ENCODE measurements at regions not wholly inside any gene's neighbourhood (a gene's known extent, or its start where the extent isn't known, plus 50 kb on each side); places are given as distances from the start of the nearest gene placed in this dataset.

DNA sequence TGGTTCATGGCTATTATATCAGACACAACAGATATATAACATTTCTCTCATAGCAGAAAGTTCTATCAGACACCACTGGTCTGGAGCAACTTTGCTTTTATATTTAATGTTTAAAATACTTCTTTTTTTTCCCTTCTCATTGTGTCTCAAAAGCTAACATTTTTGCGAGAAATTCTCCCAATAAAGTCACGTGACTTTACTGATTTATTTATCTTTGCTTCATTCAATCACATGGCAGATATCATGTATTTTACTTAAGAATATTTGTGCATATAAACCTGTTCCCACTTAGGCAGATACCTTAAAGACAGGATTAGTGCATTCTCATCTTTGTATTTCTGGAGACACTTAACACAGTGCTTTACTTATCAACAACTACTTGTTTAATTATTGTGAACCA, 1093.1 kb upstream of the LRRN3 start:
- Histone ChIP-seq H3K9ac (ENCODE audit: low read depth, low read length) (no peak overlapping the region), H3K4me1 (ENCODE audit: insufficient read depth, low read length) (no peaks in the 10 kb centered on the region), H3K36me3 (ENCODE audit: insufficient read depth, low read length) (no peaks in the 10 kb centered on the region), H3K9me3 (ENCODE audit: control insufficient read depth, insufficient read depth, low read length) (no peaks in the 10 kb centered on the region)

- Histone ChIP-seq H3K4me1 (ENCODE audit: insufficient read depth, low read length) (no peaks in the 10 kb centered on the region), H3K9me3 (ENCODE audit: control insufficient read depth, insufficient read depth, low read length) (no peaks in the 10 kb centered on the region), H3K36me3 (ENCODE audit: insufficient read depth, low read length) (no peaks in the 10 kb centered on the region)
Observed at GRCh38 chr7:110001254-110001938, 1089.5 kb upstream of the LRRN3 start.

DNA sequence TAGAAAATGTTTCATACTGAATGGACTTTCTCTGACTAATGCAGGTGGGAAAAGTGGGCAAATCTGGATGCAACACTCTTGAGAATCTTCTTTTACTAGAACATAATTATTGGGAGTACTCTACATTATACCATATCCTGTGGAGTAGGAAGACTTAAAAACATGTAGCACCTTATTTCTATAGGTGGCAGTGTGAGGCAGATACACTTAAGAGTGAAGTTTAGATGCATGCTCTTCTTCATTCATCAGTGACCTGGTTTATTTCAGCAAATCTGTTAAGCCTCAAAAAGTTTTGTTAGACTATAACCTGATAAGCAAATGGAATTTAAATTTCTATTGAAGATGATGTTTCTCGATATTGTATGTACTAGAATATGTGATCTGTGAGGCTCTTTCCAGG, 1087.1 kb upstream of the LRRN3 start:
- no peaks in the 10 kb centered on the region for H3K36me3 ChIP-seq (ENCODE audit: insufficient read depth, low read length)
- H3K9me3 ChIP-seq (ENCODE audit: control insufficient read depth, insufficient read depth, low read length): no peaks in the 10 kb centered on the region
- H3K9ac ChIP-seq (ENCODE audit: low read depth, low read length): no peak overlapping the region
- H3K4me1 ChIP-seq (ENCODE audit: insufficient read depth, low read length): no peaks in the 10 kb centered on the region

More at GRCh38 chr7:110001254-110001938, 1089.5 kb upstream of the LRRN3 start:
- H3K9ac ChIP-seq (ENCODE audit: low read depth, low read length): no peak overlapping the region

DNA sequence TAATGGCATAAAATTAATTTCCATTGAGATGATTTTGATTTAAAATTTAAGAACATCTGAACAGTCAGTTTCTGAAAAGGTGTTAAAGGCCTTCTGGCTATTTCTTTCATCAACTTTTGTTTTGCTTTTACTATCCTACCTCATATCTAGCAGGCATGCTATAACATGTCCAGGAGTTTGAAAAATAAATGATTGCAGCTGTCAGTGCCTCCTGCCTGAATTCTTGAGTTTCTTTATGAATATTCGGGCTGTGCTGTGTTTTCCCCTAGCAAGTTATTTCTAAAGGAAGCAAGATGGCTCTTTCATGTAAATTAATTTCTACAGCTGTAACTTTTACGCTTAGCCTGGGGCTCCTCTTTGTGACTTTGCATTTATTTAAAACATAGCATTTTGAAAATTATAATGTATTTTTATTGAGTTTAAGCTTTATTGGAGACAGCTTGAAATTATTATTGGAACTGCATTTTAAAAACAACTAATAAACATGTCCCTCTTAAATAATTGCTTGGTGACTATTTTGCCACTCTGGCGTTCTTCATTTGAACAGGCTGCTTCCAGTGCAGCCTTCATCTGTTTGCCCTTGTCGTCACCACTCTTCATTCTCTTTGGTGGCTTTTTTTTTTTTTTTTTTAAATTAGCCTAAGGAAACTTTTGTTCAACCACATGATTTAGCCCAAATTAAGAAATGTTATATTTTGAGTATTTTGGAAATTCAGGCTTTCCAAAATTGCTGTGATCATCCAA, 1083.4 kb upstream of the LRRN3 start:
- H3K9me3 ChIP-seq (ENCODE audit: control insufficient read depth, insufficient read depth, low read length): no peaks in the 10 kb centered on the region
- no peaks in the 10 kb centered on the region for H3K36me3 ChIP-seq (ENCODE audit: insufficient read depth, low read length)
- no peak overlapping the region for H3K9ac ChIP-seq (ENCODE audit: low read depth, low read length)
- H3K4me1 ChIP-seq (ENCODE audit: insufficient read depth, low read length): no peaks in the 10 kb centered on the region

DNA sequence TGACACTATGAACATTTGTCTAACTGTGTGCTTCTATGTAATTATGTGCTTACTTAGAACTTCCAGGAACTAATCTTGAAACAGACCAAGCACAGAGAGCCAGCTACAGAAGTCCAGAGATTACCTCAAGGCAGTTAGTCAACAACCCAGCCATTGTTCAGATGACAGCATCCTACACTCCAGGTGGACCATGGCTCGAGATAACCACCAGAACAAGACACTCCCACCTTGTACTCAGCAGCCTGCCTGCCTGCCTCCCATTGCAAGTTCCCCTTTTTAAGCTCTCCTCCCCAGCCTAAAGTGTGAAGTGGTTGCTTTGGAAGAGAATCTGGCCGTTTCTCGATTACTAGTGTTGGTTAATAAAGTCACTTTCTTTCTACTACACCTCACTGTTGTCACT, 1080.6 kb upstream of the LRRN3 start:
- no peaks in the 10 kb centered on the region for H3K4me1 ChIP-seq (ENCODE audit: insufficient read depth, low read length)
- no peaks in the 10 kb centered on the region for H3K36me3 ChIP-seq (ENCODE audit: insufficient read depth, low read length)
- H3K9ac ChIP-seq (ENCODE audit: low read depth, low read length): no peak overlapping the region
- no peaks in the 10 kb centered on the region for H3K9me3 ChIP-seq (ENCODE audit: control insufficient read depth, insufficient read depth, low read length)

DNA sequence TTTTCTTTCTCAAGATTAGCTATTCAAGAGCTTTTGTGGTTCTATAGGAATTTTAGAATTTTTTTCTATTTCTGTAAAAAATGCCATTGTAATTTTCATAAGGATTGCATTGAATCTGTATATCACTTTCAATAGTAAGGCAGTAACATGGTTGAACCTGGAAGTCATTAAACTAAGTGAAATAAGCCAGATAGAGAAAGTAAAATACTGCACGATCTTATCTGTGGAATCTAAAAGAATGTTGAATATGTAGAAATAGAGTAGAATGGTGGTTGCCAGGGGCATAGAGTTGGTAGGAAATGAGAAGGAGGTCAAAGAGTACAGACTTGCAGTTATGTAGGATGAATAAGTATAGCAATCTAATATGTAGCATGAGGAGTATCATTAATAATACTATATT, 1073.5 kb upstream of the LRRN3 start:
- Histone ChIP-seq H3K4me1 (ENCODE audit: insufficient read depth, low read length) (no peaks in the 10 kb centered on the region), H3K36me3 (ENCODE audit: insufficient read depth, low read length) (no peaks in the 10 kb centered on the region)

DNA sequence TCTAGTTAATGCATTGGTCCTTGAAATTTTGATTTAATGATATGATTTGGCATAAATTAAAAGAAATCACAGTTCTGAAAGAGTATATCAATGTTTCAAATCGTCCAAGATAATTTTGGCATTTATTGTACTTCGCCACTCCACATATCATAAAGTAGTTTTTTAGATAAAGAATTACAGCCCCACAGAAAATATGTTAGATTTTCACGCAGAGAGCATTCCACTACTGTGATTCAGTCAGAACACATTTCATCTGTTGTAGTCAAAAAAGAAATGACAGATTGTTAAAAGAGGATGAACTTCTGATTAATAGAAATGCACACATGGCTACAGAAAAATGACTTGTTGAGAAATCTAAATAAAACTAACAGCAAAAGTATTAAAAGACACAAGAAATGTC, 1063.5 kb upstream of the LRRN3 start:
- H3K36me3 ChIP-seq (ENCODE audit: insufficient read depth, low read length): no peaks in the 10 kb centered on the region
- H3K4me1 ChIP-seq (ENCODE audit: insufficient read depth, low read length): no peaks in the 10 kb centered on the region
- no peak overlapping the region for H3K9ac ChIP-seq (ENCODE audit: low read depth, low read length)
- no peaks in the 10 kb centered on the region for H3K9me3 ChIP-seq (ENCODE audit: control insufficient read depth, insufficient read depth, low read length)

More for the DNA sequence above, 1073.5 kb upstream of the LRRN3 start:
- no peaks in the 10 kb centered on the region for H3K9me3 ChIP-seq (ENCODE audit: control insufficient read depth, insufficient read depth, low read length)
- no peak overlapping the region for H3K9ac ChIP-seq (ENCODE audit: low read depth, low read length)

GRCh38 chr7:110043519-110043918, 1047.4 kb upstream of the LRRN3 start:
- H3K9ac ChIP-seq (ENCODE audit: low read depth, low read length): no peak overlapping the region
- H3K36me3 ChIP-seq (ENCODE audit: insufficient read depth, low read length): no peaks in the 10 kb centered on the region
- no peaks in the 10 kb centered on the region for H3K4me1 ChIP-seq (ENCODE audit: insufficient read depth, low read length)
- H3K9me3 ChIP-seq (ENCODE audit: control insufficient read depth, insufficient read depth, low read length): no peaks in the 10 kb centered on the region

DNA sequence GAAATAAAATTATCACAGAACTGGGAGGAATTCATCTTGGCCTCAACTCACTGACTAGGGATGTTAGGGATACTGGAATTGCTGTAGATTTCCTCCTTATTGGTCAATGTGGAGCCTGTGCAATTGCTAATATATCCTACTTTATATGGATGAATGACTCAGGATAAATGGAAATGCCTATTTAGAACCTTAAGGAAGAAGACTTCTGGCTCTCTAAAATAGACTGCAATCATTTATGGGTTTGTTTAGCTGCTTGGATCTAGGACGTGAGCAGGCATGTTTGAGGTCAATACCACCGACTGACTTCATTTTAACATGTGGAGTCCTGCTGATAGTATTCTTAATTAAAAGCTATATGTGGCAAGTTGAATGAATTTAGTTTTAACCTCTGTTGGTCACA, 1040.1 kb upstream of the LRRN3 start:
- no peak overlapping the region for H3K9ac ChIP-seq (ENCODE audit: low read depth, low read length)
- no peaks in the 10 kb centered on the region for H3K9me3 ChIP-seq (ENCODE audit: control insufficient read depth, insufficient read depth, low read length)
- no peaks in the 10 kb centered on the region for H3K4me1 ChIP-seq (ENCODE audit: insufficient read depth, low read length)
- no peaks in the 10 kb centered on the region for H3K36me3 ChIP-seq (ENCODE audit: insufficient read depth, low read length)

- H3K9me3 ChIP-seq (ENCODE audit: control insufficient read depth, insufficient read depth, low read length): no peaks in the 10 kb centered on the region
- H3K4me1 ChIP-seq (ENCODE audit: insufficient read depth, low read length): no peaks in the 10 kb centered on the region
- H3K9ac ChIP-seq (ENCODE audit: low read depth, low read length): no peak overlapping the region
- no peaks in the 10 kb centered on the region for H3K36me3 ChIP-seq (ENCODE audit: insufficient read depth, low read length)
Observed at GRCh38 chr7:110051372-110051771, 1039.6 kb upstream of the LRRN3 start.

DNA sequence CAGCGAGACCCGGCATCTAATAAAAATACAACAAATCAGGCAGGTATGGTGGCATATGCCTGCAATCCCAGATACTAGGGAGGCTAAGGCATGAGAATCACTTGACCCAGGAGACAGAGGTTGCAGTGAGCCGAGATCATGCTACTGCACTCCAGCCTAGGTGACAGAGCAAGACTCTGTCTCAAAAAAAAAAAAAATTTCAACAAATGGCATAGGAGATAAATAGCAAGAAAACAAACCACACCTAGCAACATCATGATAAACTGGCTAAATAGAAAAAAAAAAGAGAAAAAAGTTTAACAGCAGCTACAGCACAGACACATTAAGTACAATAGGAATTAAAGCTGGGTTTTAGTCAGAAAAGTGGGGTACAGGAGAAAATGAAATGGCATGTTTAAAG, 1034.6 kb upstream of the LRRN3 start:
- H3K9me3 ChIP-seq (ENCODE audit: control insufficient read depth, insufficient read depth, low read length): no peaks in the 10 kb centered on the region
- no peaks in the 10 kb centered on the region for H3K36me3 ChIP-seq (ENCODE audit: insufficient read depth, low read length)
- H3K4me1 ChIP-seq (ENCODE audit: insufficient read depth, low read length): no peaks in the 10 kb centered on the region
- no peak overlapping the region for H3K9ac ChIP-seq (ENCODE audit: low read depth, low read length)

GRCh38 chr7:110058401-110058800, 1032.5 kb upstream of the LRRN3 start:
- H3K9me3 ChIP-seq (ENCODE audit: control insufficient read depth, insufficient read depth, low read length): no peaks in the 10 kb centered on the region
- H3K36me3 ChIP-seq (ENCODE audit: insufficient read depth, low read length): no peaks in the 10 kb centered on the region
- H3K9ac ChIP-seq (ENCODE audit: low read depth, low read length): no peak overlapping the region
- H3K4me1 ChIP-seq (ENCODE audit: insufficient read depth, low read length): no peaks in the 10 kb centered on the region

DNA sequence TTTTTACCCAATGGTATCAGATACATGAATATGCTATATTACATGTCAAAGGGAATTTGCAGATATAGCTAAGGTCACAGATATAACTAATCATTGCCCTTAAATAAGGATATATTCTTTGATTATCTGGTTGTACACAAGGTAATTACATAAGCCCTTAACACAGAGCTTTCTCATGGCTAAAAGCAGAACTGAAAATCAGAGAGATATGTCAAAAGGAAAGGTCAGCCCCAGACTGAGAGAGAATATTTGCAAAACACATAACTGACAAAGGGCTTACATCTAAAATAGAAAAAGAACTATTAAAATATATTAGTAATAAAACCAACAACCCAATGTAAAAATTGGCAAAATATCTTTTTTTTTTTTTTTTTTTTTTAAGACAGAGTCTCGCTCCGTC, 1029.5 kb upstream of the LRRN3 start:
- no peaks in the 10 kb centered on the region for H3K36me3 ChIP-seq (ENCODE audit: insufficient read depth, low read length)

GRCh38 chr7:110065121-110065520, 1025.8 kb upstream of the LRRN3 start:
- no peak overlapping the region for H3K9ac ChIP-seq (ENCODE audit: low read depth, low read length)
- H3K9me3 ChIP-seq (ENCODE audit: control insufficient read depth, insufficient read depth, low read length): no peaks in the 10 kb centered on the region
- H3K36me3 ChIP-seq (ENCODE audit: insufficient read depth, low read length): no peaks in the 10 kb centered on the region
- no peaks in the 10 kb centered on the region for H3K4me1 ChIP-seq (ENCODE audit: insufficient read depth, low read length)

More for the DNA sequence above, 1029.5 kb upstream of the LRRN3 start:
- H3K4me1 ChIP-seq (ENCODE audit: insufficient read depth, low read length): no peaks in the 10 kb centered on the region
- H3K9ac ChIP-seq (ENCODE audit: low read depth, low read length): no peak overlapping the region
- no peaks in the 10 kb centered on the region for H3K9me3 ChIP-seq (ENCODE audit: control insufficient read depth, insufficient read depth, low read length)

DNA sequence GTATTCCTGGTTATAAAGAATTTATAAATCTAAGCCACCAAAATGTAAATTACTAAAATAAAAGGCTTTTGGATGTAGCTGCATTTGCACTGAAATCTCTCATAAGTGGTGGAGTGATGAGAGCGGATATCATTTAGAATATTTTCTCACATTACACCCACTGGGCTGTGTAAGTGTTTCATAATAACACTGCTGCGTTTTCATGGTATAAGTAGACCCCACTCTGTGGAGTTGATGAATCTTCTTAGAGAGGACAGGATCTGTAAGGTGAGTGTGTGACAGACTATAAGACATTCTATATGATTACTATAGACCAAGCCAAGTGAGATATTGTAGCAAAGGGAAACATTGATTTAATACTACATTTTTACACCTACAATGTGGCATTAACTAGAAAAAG, 1024.1 kb upstream of the LRRN3 start:
- H3K36me3 ChIP-seq (ENCODE audit: insufficient read depth, low read length): no peaks in the 10 kb centered on the region
- H3K4me1 ChIP-seq (ENCODE audit: insufficient read depth, low read length): no peaks in the 10 kb centered on the region
- no peak overlapping the region for H3K9ac ChIP-seq (ENCODE audit: low read depth, low read length)
- H3K9me3 ChIP-seq (ENCODE audit: control insufficient read depth, insufficient read depth, low read length): no peaks in the 10 kb centered on the region
